ENCODE measurements at regions not wholly inside any gene's neighbourhood (a gene's known extent, or its start where the extent isn't known, plus 50 kb on each side); places are given as distances from the start of the nearest gene placed in this dataset.
"Not testable (repeated sequence)": the region's sequence is repeated elsewhere in the genome, so short reads cannot be mapped to it uniquely, and the experiment has no call there.

- no peak for DNase-seq (ENCODE audit: low spot score)
Observed at GRCh38 chr9:7739595-7739994, 60.0 kb downstream of the DMAC1 start.

GRCh38 chr9:7735311-7735710 is 64.3 kb downstream of the DMAC1 start:
- no peak for DNase-seq (ENCODE audit: low spot score)

GRCh38 chr9:7730164-7730445 is 69.5 kb downstream of the DMAC1 start:
- DNase-seq (ENCODE audit: low spot score) = no peak

DNA sequence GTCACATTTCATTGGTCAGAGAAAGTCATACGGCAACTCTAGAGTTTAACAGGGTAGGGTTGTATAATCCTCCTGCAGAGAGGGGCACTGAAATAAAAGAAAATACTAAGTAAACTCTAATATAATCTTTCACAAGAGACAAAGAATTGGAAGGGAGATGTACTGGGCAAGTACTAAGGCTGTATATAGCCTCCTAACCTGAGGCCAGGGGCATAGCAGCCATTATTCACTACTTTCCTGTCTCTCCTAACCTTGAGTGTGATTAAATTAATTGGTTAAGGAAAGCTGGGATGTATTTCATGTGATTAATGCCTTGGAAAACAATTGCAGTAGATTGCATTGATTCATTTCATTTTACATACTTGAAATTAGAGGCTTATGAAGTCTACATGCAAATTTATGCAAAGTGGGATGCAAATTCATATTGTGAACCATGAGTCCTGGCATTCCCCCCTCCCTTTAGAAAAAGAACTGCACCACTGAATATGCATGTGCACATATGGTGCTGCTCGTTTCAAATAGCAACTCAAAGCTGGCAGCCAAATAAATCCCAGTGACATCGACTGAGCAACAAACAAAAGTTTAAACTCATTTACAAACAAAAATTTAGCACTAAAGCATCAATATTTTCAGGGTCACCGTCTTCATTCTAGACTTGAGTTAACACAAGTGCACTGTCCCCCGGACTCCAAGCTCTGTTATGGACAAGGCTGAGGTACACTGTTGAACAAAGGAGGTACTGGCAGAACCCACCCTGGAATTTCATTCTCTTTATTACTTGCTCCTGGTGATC is 70.0 kb downstream of the DMAC1 start:
- DNase-seq (ENCODE audit: low spot score) = no peak

DNA sequence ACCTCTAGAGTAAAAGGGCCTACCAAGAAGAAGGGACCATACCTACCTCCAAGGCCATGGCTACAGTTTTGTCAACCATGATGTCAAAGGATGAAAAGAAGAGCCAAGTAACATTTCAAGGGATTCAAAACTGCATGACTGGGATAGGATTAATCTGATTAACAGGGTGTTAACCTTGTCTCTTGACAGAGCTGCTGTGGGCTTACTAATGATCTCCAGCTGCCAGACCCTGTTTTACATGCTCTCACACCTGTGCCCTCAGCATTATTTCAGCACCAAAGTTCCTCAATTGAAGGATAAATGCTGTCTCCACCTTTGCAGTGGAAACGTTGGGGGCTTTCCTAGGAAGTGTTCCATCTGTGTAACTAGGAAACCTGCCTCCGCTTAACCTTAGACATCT is 78.3 kb downstream of the DMAC1 start:
- DNase-seq (ENCODE audit: low spot score) = no peak

DNA sequence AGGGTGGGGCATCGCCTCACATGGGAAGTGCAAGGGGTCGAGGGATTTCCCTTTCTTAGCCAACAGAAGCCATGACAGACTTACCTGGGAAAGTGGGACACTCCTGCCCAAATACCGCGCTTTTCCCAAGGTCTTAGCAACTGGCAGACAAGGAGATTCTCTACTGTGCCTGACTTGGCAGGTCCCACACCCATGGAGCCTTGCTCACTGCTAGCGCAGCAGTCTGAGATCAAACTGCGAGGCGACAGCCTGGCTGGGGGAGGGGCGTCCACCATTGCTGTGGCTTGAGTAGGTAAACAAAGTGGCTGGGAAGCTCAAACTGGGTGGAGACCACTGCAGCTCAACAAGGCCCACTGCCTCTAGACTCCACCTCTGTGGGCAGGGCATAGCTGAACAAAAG is 86.5 kb downstream of the DMAC1 start:
- DNase-seq (ENCODE audit: low spot score) = not testable (repeated sequence)

DNA sequence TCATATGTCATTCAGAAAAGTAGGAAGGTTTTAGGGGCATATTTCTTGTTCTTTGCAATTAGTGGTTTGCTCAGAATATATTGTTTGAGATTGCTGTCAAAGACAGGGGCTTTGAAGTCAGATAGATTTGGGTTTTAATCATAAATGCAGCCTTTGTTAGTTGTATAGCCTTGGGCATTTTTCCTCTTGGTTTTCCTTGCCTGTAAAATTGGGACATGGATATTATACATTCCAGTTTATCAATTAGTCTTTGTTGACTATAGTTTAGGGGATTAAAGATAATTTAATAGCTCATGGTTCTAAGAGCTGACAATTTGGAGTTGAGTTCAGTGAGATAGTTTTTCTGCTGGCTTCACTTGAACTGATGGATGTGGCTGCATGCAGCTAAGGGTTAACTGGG is 88.9 kb downstream of the DMAC1 start:
- DNase-seq (ENCODE audit: low spot score) = no peak

DNA sequence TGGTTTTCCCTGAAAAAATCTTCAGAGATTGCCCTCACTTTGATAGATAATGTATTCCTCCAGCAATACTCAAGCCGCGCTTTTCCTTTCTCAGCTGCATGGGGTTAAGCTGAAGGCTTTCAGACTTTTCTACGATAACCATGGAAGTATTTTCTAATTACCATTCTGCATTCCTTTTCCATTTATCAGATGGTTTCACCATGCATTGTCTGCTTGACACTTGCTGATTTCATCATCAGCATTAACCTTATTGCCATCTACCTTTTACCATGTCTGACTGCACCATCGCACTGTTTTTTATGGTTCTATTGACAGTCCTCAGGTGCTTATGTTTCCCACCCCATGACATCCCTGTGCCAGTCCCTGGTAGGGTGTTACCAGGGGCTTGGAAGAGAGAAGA is 91.6 kb downstream of the DMAC1 start:
- no peak for DNase-seq (ENCODE audit: low spot score)

- DNase-seq (ENCODE audit: low spot score) = no peak
Observed at GRCh38 chr9:7704543-7704942, 95.0 kb downstream of the DMAC1 start.

- DNase-seq (ENCODE audit: low spot score) = no peak
Observed at GRCh38 chr9:7691909-7692308, 107.7 kb downstream of the DMAC1 start.

- no peak for DNase-seq (ENCODE audit: low spot score)
Observed at GRCh38 chr9:7690014-7690413, 109.6 kb downstream of the DMAC1 start.

GRCh38 chr9:7688626-7689025 is 111.0 kb downstream of the DMAC1 start:
- DNase-seq (ENCODE audit: low spot score) = no peak

- DNase-seq (ENCODE audit: low spot score) = no peak
Observed at GRCh38 chr9:7676609-7677156, 122.9 kb downstream of the DMAC1 start.

- no peak for DNase-seq (ENCODE audit: low spot score)
Observed at GRCh38 chr9:7671847-7672246, 127.7 kb downstream of the DMAC1 start.

DNA sequence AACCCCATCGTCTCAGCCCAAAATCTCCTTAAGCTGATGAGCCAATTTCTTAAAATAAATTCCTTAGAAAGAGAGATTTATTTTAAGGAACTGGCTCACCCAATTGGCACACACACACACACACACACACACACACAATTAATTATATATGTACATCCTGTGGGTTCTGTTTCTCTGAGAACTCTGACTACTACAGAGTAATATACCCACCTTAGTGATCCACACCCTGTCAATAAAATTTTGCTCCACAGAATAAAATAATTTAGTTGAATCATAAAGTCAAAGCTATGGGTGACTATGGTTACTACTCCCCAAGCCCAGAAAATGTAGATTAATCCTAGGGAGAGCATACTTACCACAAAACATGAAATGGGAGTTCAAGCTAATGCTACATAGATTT is 131.0 kb downstream of the DMAC1 start:
- no peak for DNase-seq (ENCODE audit: low spot score)

- no peak for DNase-seq (ENCODE audit: low spot score)
Observed at GRCh38 chr9:7665874-7666273, 133.7 kb downstream of the DMAC1 start.

DNA sequence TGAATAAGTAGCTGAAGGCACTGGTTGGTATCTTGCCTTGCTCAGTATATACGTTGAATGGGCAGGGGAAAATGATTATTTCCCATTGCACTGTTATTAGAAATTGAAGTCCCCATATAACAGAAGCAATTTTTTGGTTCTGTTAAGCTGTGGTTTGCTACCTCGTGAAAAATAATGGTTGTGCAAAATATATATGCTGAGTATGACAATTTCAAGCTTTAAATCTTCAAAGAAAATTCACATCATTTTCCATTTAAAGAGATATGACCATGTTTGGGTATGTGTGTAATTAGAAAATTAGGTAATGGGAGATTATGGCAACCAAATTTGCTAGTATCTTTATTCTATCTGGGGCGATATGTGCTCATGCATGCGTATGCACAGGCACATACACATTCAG is 139.8 kb downstream of the DMAC1 start:
- no peak for DNase-seq (ENCODE audit: low spot score)

DNA sequence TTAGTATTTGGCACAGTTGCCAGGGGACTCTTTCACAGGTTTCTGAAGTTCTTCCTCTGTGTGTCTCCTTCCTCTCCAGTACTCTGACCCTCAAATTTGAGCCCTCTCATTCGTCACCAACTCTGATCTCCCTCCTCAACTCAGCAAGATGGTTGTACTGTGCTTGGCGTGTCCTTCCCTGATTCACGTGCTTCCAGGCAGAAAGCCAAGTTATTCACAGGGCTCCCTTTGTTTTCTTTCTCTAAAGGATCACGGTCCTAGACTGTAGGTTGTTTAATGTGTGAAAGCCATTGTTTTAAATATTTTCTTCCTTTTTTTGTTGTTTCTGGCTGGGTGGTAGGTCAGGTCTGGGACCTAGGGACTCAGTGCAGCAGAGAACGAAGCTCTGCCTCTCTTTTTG is 142.9 kb downstream of the DMAC1 start:
- no peak for DNase-seq (ENCODE audit: low spot score)

GRCh38 chr9:7653262-7653661 is 146.3 kb downstream of the DMAC1 start:
- DNase-seq (ENCODE audit: low spot score) = no peak

DNA sequence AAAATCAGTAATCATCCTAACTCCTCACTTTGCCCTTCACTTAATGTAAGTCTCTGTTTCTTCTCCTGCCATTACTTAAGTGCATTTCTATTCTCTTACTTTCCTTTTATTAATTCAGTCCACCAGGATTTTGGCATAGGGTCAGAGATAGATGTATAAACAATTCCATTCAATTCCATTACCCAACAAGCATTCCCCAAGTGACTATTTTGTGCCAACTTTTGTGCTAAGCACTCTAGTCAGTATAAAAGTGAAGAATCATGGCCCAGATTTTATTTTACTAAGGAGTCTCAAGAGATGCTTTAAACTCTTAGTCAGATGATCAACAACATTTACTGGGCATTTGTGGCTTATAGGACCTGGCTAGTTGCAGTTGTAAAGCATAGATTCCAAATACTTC is 159.3 kb downstream of the DMAC1 start:
- DNase-seq (ENCODE audit: low spot score) = no peak

- DNase-seq (ENCODE audit: low spot score) = no peak
Observed at GRCh38 chr9:7639471-7639870, 160.1 kb downstream of the DMAC1 start.

GRCh38 chr9:7636838-7637467 is 162.6 kb downstream of the DMAC1 start:
- DNase-seq (ENCODE audit: low spot score) = no peak

- no peak for DNase-seq (ENCODE audit: low spot score)
Observed at GRCh38 chr9:7636309-7636708, 163.3 kb downstream of the DMAC1 start.

DNA sequence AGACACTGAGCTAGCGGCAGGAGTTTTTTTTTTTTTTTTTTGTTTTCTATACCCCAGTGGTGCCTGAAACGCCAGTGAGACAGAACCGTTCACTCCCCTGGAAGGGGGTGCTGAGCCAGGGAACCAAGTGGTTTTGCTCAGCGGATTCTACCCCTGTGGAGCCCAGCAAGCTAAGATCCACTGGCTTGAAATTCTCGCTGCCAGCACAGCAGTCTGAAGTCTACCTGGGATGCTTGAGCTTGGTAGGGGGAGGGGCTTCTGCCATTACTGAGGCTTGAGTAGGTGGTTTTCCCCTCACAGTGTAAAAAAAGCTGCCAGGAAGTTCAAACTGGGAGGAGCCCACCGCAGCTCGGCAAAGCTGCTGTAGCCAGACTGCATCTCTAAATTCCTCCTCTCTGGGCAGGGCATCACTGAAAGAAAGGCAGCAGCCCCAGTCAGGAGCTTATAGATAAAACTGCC is 173.0 kb downstream of the DMAC1 start:
- DNase-seq (ENCODE audit: low spot score) = peak; percentile 67
